Left lobe of liver (tissue), 2 donors: ENCODE measurements at regions not wholly inside any gene's neighbourhood (a gene's known extent, or its start where the extent isn't known, plus 50 kb on each side); places are given as distances from the start of the nearest gene placed in this dataset.
A peak's percentile ranks its signal among the peaks of the same experiment; 100 is the strongest.

Experiments used
- ATAC-seq: fragments of 200-7000 bp; cut with Tn5 transposase; one replicate; pipeline ENCODE4 v1.9.1; 2020; ENCODE audit warnings: mild to moderate bottlenecking, moderate library complexity
- DNase-seq: peaks from one replicate; pipeline ENCODE4 v3.0.0-alpha.2; 2020; ENCODE audit warnings: low spot score
- donor health status: DM: no; HTN: no; CAD: no; lungs with moderate emphysema.
- donor health status: DM: no; HTN: yes; CAD: no.

DNA sequence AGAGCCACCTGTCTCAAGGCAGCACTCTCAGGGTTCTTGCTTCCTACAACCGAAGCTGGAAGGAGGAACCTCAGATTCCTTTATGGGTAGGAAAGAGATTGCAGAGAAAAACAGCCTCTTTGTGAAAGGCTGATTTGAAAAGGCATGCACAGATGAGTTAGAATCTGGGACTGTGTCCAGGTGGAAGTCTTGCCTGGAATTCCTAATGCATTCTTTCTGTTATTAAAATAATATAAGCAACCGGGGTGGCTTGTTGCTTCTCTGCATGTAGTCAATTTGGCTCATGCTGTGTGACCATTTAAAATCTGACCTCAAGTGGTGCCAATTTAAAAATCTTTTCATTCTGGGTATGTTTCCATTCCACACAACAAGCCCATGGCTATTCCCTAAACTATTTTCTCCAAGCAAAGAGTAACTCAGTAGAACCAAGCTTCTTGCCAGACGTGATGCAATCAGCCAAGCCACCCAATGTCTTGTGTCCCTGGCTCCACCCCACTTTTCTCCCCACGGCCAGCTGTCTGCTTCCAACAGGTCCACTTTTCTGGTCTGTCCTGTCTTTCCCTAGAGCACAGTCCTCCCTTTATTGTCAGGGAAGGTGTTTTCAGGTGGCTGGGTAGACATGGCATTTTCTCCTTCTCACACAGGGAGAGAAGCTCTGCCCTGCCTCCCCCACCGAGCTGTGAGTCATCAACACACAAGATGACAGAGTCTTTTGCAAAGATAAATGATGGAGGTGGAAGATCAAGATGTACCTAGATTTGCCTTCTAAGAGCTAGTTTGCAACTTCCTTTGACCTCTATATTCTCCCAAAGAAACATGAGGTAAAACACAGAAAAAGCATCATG lies 394.3 kb downstream of the FOXO1 start:
- no peak for ATAC-seq
- no peak for DNase-seq

DNA sequence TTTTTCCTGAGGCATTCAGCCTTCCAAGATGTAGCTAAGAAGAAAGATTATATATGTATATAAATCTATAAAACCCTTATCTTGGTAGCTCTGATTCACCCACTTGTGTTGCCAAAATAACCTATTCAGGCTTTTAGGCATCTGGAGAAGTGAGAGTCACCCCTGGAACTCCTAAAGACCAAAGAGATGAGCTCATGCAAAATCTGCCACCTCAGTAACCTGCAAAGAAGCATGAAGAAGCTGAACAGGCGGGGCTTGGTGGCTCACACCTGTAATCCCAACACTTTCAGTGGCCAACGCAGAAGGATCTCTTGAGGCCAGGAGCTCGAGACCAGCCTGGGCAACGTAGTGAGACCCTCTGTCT lies 393.7 kb downstream of the FOXO1 start:
- DNase-seq: no peak
- ATAC-seq: no peak

DNA sequence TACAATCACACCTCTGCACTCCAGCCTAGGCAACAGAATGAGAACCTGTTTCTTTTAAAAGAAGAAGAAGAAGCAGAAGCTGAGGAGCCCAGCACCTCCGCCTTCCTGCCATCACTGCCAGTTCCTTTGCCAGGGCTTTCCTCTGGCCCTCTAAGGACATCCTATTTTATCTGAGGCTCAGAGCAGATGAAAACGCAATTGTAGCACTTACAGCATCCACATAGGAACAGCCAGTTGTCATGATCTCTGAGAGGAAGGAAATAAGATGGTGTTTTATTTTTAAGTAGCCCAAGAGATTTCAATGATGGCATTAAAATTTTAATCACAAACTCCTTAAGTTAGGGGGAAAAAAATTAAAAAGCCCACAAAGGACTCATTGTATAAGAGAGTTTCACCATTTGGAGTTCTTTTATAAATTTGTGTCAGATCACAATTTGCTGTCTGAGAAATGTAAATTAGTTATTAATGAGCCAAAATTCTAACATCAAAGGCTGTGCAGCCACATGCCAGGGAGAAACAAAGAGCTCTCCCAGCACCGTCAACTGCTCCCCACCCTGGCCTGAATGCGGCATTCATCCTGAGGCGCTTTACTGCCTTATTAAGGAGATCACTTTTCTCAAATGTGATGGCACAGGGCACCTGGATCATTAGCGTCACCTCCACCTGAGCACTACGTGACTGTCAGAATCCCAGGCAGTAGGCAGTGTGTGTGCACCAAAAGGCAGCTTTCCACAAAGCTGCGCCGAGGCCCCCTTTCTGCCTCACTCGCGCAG lies 393.0 kb downstream of the FOXO1 start:
- no peak for ATAC-seq
- no peak for DNase-seq

DNA sequence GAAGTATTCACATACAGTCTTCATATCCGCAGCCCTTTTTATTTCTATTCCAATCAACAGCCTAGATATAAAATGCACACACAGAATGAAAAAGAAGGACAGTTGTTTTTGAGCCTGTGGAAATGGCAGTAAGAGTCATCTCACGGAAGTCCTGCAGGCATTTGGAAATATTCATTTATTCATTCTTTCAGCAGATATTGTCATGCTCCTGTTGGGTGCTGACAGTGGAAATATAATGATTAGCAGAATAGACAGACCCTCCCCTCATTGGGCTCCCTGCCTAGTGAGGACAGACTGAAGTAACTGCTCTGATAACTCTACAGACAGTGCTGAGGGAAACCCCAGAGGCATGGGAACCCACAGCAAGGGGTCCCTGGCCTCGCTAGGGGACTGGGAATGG lies 392.3 kb downstream of the FOXO1 start:
- ATAC-seq: no peak
- no peak for DNase-seq

DNA sequence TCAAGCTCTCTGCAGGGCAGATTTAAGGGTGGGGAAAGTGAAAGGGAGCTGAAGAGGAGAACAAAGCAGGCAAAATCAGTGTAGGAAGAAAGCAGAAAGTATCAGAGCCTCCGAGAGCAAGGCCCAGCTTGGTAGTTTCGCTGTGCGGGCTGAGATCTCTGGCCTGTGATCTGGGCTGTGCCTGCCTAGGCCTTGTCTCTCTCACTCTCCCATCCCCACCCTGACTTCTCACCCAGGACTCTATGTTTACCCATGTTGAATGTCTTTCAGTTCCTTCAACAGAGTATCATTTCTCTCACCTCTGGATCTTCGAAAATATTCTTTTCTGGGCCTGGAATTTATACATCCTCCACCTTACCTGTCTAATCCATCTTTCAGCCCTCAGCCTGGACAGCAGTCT lies 391.3 kb downstream of the FOXO1 start:
- no peak for ATAC-seq

DNA sequence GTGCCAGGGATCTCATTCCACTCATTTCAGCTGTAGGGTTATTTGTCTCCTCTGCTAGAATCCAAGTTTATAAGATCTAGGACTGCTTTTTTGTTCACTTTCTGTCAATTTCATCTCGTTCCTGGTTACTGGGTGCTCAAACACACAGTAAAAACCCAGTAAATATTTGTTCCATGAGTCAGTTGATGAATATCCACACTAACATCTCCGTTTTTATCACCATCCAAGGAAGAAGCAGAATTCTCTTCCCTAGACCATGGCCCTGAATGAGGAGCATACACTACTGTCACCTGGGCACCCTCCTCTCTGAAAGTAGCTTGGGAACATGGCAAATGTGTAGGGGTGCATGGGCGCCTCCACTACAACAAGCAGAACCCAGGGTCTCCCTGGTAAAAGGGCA lies 390.8 kb downstream of the FOXO1 start:
- no peak for DNase-seq
- ATAC-seq: no peak

More for the DNA sequence above, 391.3 kb downstream of the FOXO1 start:
- no peak for DNase-seq

DNA sequence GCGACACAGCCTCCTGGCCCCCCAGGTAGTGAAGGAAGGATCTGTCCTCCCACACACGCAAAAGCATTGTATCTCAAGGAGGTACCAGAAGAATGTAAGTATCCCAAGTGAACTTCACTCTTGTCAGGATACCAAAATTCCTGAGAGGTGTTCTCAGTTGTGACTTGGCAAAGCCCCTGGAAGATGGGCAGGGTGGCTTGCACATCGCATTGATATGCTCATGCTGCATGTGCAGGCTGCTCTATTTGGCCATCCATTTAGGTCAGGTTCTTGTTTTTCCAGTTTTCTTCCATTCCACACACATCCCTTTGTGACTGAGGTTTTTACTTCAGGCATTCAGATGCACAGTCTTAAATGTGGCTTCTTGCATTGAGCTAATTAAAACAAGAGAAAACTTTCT lies 382.8 kb downstream of the FOXO1 start:
- DNase-seq (no peak), ATAC-seq (no peak)

DNA sequence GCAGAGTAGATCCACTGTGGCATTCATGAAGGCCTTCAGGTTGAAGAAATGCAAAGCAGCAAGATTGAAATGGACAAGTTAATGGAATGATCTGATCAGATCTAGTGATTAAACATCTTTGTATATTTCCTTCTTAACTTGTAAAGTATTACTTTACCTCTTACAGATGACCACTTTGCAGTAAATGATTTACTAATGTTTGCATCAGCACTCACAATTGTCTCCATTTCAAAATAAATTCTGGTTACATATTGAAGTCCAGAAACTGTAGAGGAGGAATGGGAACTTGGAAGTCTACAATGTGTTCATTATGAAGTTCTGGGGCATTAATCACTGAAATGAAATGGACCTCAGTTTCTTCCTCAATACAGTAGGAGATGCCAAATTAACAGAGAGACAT lies 380.8 kb downstream of the FOXO1 start:
- ATAC-seq: peak; percentile 47
- no peak for DNase-seq

DNA sequence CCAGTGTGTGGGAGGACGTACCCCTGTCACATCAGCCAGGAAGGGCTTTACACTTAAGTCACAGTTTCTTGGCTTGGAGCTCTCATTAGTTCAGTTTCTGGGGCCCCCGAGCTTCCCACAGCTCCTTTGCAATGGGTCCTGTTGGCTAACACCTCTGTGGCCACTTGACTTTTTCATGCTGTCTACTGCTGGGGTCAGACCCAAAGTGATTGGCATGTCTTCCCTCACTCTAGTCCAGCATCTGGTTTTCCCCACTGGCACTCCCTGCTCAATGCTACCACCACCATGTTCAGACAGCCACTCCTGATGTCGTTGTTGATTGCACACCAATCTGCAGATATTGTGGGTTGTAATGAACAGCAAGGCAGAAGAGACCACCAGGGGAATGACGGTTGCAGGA lies 379.0 kb downstream of the FOXO1 start:
- ATAC-seq: no peak

DNA sequence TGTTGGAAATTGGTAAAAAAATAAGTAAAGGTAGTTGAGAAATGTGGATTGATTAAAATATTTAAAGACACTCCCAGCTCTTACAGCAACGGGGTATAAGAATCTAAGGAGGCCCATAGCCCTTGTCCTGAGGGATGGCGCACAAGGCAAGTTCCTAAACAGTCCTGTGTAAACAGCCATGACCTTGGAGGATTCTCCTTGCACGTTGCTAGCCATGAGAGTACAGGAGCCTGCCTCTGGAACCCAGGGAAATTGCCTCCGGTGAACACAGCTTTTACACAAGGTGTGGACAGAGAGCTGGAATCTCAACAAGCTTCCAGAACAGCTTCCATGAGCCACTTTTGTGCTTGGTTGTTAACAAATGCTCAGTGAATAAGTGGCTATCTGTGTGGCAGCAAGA lies 378.2 kb downstream of the FOXO1 start:
- ATAC-seq: no peak

More for the DNA sequence above, 379.0 kb downstream of the FOXO1 start:
- DNase-seq: no peak

DNA sequence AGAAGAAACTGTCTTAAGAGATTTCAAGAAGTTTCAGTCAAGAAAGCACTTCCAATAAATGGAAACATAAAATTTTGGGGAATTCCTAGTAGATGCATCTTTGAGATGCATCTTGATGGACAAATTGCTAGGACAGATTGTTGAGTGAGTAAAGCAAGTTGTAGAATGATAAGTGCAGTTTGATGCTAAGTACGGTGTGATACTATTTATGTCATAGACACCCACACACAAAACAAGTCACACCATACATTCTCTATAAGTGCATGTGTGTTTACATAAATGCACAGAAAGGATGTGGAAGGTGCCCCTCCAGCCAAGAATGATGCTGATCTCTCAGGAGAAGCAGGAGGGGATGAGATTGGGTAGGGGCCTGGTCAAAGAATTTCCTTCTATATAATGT lies 375.7 kb downstream of the FOXO1 start:
- DNase-seq (no peak), ATAC-seq (no peak)

More for the DNA sequence above, 378.2 kb downstream of the FOXO1 start:
- no peak for DNase-seq

DNA sequence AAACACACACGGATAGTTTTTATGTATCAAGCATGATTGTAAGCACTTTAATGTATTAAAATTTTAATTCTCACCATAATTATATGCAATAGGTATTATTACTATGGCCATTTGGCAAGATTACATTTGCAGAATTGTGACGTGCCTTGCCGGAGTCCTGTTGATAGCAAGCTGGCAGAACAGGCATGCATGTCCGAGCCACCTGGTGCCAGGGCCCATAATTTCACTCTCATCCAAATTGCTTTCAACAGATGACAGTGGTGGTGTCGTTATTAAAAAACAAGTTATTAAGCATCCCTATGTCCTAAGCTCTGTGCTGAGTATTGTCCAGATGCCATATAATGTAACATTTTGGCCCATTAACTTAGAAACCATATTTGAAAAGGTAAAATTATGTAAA lies 374.3 kb downstream of the FOXO1 start:
- ATAC-seq (no peak), DNase-seq (no peak)

DNA sequence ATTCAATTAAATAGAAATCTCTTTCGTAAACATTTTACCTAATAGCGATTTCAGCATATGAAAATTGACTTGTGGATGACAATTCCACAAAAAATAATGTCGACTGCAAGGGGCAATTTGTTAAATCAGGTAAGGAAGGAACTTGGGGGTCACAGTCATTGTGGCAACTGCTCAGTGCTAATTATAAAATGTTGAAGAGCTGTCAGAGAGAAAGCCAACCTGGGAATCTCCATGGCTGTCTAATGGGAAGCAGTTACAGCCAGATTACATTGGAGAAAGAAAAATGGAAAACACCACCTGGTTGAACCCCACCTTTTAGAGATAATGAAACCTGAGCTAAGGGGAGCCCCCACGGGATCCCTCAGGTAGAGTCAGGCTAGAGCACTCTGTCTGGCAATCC lies 373.9 kb downstream of the FOXO1 start:
- no peak for ATAC-seq
- no peak for DNase-seq

DNA sequence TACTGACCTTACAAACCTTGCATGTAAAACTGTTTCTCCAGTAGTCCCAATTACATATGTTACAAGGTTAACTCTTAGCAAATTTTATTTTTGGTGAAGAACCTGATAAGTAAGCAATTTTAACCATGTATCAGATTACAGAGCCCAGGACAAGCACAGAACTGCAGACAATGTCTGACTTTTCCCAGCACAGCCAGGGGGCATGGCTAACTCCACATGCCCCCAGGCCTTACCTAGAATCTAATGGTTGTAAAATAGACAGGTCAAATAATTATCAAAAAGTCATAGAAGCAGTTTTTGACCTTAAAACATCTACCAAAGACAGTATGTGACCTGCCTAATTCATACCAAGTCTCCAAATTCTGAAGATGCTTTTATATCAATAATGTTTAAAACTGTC lies 364.1 kb downstream of the FOXO1 start:
- DNase-seq: no peak
- no peak for ATAC-seq

DNA sequence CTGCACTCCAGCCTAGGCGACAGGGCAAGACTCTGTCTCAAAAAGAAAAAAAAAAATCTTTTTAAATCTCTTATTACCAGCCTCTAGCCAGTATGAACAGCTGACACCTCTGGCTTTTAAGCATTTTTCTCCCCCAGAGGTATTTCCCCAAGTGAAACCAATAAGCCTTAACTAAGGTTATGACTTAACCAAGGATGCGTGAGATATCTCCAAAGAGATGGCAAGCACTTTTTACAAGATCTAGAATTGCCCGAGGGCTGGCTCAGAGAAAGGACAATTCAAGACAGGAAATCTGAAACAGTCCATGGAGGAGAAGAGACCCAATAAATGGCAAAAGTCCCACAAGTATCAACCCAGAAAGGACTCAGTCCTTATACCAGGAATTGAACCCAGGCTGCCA lies 362.1 kb downstream of the FOXO1 start:
- DNase-seq (no peak), ATAC-seq (no peak)

DNA sequence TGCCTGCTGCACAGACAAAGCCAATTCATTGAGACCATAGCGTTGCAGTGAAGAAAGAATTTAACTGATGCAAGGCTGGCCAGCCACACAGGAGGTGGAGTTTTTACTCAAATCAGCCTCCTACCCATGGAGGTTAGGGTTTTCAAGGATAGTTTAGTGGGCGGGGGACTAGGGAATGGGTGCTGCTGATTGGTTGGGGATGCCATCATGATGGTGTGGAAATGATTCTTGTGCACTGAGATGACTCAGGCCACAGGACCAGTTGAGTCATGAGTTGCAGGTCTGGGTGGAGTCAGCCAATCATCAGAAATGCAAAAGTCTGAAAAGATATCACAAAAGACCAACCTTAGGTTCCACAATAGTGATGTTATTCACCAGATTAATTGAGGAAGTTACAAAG lies 359.6 kb downstream of the FOXO1 start:
- ATAC-seq: no peak
- no peak for DNase-seq

DNA sequence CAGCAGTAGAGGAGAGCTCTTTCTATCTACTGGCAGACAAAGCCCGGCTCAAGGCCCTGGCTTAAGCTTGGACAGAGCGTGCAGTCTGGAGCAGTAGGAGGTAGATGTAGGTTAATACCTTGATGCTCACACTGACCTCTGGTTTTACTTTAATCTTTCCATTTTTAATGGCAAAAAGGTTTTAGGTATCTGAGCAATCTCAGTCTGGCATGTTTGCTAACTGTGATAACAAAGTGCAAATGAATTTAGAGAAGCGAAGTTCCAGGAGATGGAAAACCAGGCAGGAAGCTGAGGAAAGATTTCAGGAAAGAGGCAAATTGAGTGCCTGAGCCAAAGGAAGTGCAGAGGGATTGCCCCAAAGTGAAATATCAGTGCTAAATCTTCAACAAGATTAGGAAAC lies 356.6 kb downstream of the FOXO1 start:
- no peak for ATAC-seq

DNA sequence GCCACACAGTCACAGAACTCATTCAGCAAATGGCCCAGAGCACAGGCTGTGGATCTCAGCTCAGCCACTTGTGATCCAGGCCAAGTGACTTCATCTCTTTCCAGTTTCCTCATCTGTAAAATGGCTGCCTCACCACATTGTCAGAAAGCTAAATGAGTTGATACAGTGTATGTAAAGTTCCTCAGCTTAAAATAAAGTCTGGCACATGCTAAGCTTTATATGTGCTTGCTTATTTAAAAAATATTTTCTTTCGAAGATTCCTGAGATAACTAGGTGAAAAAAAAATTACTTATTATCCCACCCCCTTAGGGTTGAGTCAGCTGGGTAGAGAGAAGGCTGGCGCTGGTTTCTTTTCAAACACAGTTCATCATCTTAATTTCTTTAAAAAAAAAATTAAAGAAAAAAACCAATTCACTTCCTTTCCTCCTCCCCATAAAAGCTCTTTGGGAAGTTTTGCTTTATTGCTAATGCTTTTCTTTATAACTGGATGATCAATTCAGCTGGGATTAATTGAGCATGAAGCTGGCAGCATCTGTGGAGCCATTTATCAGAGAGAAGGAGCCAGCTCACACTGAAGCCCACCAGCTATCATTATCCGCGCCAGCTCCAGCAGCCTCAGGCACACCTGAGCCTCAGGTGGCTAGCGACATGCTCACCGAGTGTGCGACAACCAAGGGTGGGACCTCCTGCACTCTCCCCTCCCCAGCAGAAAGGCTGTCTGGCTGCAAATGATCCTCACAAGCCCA lies 354.9 kb downstream of the FOXO1 start:
- no peak for DNase-seq
- no peak for ATAC-seq

More for the DNA sequence above, 356.6 kb downstream of the FOXO1 start:
- DNase-seq: no peak

DNA sequence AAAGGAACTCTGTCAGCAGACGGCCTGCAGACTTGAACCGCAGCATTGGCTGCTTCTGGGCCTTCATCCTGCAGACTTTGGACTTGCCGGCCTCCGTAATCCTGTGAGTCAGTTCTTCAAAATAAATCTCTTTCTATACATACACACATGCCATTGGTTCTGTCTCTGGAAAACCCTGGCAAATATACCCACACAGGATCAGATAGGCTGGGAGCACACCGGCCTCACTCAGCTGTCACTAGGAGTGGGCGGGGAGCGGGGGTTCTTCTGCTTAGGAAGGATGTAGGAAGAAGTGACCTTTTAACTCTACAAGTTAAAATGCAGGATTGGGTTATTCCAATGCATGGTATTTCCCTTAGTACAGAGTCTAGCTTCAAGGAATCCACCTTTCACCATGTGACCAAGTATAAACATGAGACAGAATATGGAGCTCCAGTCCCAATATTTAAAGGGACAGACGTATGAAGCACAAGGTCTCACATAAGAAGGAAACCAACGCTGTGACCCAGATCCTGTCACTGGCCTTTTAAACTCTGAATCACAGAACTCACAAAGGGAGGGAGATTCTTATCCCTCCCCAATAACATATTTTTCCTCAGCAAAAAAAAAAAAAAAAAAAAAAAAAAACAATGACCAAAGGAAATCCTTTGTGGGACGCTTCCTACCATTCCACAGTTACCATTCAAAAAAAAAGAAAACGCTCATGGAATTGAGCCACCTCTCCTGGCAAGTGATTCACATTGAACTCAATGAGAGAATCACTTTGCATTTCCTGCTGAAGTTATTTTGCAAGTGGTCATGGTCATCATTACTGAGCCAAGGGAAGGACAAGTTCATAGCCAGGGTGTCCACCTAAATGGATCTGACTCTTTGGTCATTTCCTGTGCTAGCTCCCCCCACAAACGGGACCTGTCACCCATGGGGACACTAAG lies 352.9 kb downstream of the FOXO1 start:
- ATAC-seq: peak; percentile 56
- DNase-seq: no peak

DNA sequence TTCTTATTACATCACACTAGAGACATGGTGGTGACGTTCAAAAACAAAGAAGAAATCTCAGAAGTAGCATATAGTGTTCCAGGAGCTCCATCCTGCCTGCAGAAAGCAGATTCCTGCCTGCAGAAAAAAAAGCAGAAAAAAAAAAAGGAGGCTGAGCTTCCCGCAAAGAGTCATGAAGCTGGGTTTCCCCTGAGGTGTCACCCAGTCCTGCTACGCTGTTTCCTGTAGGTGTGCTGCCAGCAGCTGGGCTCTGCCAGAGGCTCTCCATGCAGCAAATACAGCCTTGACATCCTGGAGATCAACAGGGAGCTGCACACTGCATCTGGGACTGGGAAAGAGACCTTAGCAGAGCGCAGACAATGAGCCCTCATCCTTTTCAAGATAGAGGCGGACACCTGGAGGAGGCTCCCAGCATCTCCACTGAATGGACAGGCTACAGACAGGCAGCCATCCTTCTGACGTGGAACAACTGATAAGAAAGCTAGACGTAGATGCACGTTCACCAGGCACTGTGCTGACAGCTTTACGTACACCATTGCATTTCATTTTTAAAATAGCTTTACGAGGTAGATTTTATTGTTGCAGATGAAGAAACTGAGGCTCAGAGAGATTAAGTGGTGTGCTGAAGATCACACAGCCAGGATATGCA lies 350.9 kb downstream of the FOXO1 start:
- DNase-seq (no peak), ATAC-seq (peak; percentile 41)
